DND-41 (cell line): ENCODE measurements at regions not wholly inside any gene's neighbourhood (a gene's known extent, or its start where the extent isn't known, plus 50 kb on each side); places are given as distances from the start of the nearest gene placed in this dataset.

ENCODE experiments used
- EZH2 ChIP-seq: IDR thresholded peaks from 3 replicates; pipeline ENCODE4 v1.6.1; 2012; ENCODE audit warnings: borderline replicate concordance, low read depth, mild to moderate bottlenecking, moderate library complexity, low read length, inconsistent platforms; ENCODE audit not compliant: severe bottlenecking
- TF ChIP-seq, protein P1 (sequence below): IDR thresholded peaks from 2 replicates; pipeline ENCODE4 v1.5.1; 2012; ENCODE audit warnings: borderline replicate concordance, low read length, moderate library complexity, mild to moderate bottlenecking; ENCODE audit not compliant: poor library complexity, severe bottlenecking; ENCODE audit errors: extremely low read depth

GRCh38 chr20:10754824-10755223 lies 81.0 kb upstream of the JAG1 start:
- no peak for TF ChIP-seq EZH2
- TF ChIP-seq, protein P1, sequence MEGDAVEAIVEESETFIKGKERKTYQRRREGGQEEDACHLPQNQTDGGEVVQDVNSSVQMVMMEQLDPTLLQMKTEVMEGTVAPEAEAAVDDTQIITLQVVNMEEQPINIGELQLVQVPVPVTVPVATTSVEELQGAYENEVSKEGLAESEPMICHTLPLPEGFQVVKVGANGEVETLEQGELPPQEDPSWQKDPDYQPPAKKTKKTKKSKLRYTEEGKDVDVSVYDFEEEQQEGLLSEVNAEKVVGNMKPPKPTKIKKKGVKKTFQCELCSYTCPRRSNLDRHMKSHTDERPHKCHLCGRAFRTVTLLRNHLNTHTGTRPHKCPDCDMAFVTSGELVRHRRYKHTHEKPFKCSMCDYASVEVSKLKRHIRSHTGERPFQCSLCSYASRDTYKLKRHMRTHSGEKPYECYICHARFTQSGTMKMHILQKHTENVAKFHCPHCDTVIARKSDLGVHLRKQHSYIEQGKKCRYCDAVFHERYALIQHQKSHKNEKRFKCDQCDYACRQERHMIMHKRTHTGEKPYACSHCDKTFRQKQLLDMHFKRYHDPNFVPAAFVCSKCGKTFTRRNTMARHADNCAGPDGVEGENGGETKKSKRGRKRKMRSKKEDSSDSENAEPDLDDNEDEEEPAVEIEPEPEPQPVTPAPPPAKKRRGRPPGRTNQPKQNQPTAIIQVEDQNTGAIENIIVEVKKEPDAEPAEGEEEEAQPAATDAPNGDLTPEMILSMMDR: no peak
